ENCODE measurements at regions not wholly inside any gene's neighbourhood (a gene's known extent, or its start where the extent isn't known, plus 50 kb on each side); places are given as distances from the start of the nearest gene placed in this dataset.

DNA sequence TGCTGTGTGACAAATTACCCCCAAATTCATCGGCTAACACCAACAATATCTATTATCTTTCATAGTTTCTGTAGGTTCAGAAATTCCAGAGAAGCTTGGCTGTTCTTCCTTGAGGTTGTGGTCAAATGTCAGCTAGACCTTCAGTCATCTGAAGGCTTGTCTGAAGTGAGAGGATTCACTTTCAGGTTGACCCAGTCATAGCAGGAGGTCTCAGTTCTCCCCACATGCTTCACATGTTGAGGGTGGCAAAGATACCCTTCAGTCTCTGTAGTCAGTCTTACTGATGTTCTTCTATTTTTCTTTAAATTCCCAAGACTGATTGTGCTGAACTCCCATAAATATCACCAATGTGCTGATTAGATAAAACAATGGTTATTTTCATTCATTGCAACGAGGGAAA, 1692.0 kb downstream of the REEP3 start:
- intact Hi-C loops (cut with micrococcal nuclease) = no loop called here
- H3K9ac ChIP-seq (ENCODE audit: low read length) = no peak overlapping the region
- H3K9me3 ChIP-seq (ENCODE audit: control extremely low read depth in 1 of 3, control insufficient read depth in 2 of 3, insufficient read depth in 1 of 3, low read length in 2 of 3) = no peaks in the 10 kb centered on the region
- no peaks in the 10 kb centered on the region for H3K27me3 ChIP-seq (replicated peaks in 1 of 4; ENCODE audit: control extremely low read depth in 1 of 4, control insufficient read depth in 3 of 4, insufficient read depth in 4 of 4, low read length in 3 of 4)
- H3K9me3 Mint-ChIP-seq (ENCODE audit: insufficient read depth) = peaks cover 2% of the 10 kb centered on the region
- TF ChIP-seq, protein P1, sequence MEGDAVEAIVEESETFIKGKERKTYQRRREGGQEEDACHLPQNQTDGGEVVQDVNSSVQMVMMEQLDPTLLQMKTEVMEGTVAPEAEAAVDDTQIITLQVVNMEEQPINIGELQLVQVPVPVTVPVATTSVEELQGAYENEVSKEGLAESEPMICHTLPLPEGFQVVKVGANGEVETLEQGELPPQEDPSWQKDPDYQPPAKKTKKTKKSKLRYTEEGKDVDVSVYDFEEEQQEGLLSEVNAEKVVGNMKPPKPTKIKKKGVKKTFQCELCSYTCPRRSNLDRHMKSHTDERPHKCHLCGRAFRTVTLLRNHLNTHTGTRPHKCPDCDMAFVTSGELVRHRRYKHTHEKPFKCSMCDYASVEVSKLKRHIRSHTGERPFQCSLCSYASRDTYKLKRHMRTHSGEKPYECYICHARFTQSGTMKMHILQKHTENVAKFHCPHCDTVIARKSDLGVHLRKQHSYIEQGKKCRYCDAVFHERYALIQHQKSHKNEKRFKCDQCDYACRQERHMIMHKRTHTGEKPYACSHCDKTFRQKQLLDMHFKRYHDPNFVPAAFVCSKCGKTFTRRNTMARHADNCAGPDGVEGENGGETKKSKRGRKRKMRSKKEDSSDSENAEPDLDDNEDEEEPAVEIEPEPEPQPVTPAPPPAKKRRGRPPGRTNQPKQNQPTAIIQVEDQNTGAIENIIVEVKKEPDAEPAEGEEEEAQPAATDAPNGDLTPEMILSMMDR (IDR thresholded peaks at IDR 0.05) = no peak
- no peak for TF ChIP-seq EZH2 (IDR thresholded peaks at IDR 0.05; ENCODE audit: borderline replicate concordance, insufficient read depth, low read depth, low read length, poor library complexity, severe bottlenecking)
- no peak overlapping the region for H3K4me3 Mint-ChIP-seq
- H3K4me1 Mint-ChIP-seq = no peaks in the 10 kb centered on the region
- H3K36me3 ChIP-seq (replicated peaks in 1 of 2; ENCODE audit: control extremely low read depth in 1 of 2, control insufficient read depth in 1 of 2, extremely low read depth in 1 of 2, insufficient read depth in 2 of 2, low read length in 1 of 2) = no peaks in the 10 kb centered on the region
- ATAC-seq (ENCODE audit: low read depth) (no peak), DNase-seq (no peak)
- no peak overlapping the region for H3K27ac Mint-ChIP-seq
- ChIA-PET POLR2A (no interaction called here), CTCF (interaction anchor here (0.6 kb wide), 1 partner anchor 19 kb away, joined by 3 read pairs; no protein-coding TSS in a partner anchor)
- H2AFZ ChIP-seq (ENCODE audit: insufficient read depth, low read depth, low read length, poor library complexity, severe bottlenecking) = no peak overlapping the region
- H3K79me2 ChIP-seq (ENCODE audit: control insufficient read depth, insufficient read depth, low read length) = no peaks in the 10 kb centered on the region
- no peaks in the 10 kb centered on the region for H4K20me1 ChIP-seq (ENCODE audit: control insufficient read depth, insufficient read depth, low read length, poor library complexity, severe bottlenecking)
- H3K27me3 Mint-ChIP-seq = no peaks in the 10 kb centered on the region
- H3K4me2 ChIP-seq (replicated peaks; ENCODE audit: low read depth, low read length, poor library complexity, severe bottlenecking) = no peak overlapping the region
- no peaks in the 10 kb centered on the region for H3K4me1 ChIP-seq (ENCODE audit: control insufficient read depth in 2 of 2, insufficient read depth in 2 of 2, low read length in 2 of 2)
- WGBS (ENCODE audit: insufficient coverage) = 71% methylated on average over 1 of the region's 2 CpGs
- no peak overlapping the region for H3K4me3 ChIP-seq (ENCODE audit: control extremely low read depth in 1 of 5, extremely low read depth in 1 of 5, insufficient read depth in 1 of 5, low read depth in 2 of 5, low read length in 4 of 5)
- no peak overlapping the region for H3K27ac ChIP-seq (ENCODE audit: low read length in 2 of 2)

DNA sequence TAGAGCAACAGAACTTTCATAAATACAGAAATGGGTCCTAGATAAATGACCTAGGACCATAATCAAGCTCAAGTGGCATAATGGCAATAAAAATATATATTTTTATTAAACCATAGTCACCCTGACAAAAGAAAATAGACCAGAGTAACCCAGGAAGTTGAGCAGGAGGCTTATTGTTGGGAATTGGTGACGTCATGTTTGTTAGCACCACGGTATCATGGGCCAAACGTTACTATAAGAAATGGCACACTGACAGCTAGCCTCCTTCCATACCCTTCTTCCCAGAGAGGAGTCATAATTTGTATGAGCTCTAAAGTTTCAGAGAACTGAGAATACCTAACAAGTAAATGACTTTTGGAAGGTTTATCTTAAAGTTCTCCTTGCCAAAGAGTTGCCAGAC, 1698.2 kb downstream of the REEP3 start:
- H3K4me3 ChIP-seq (ENCODE audit: control extremely low read depth in 1 of 5, extremely low read depth in 1 of 5, insufficient read depth in 1 of 5, low read depth in 2 of 5, low read length in 4 of 5) = no peak overlapping the region
- no peak overlapping the region for H3K27ac ChIP-seq (ENCODE audit: low read length in 2 of 2)
- WGBS (ENCODE audit: insufficient coverage) = no CpG with 5 or more reads among the region's 3 CpGs
- no peak for DNase-seq
- H3K36me3 ChIP-seq (replicated peaks in 1 of 2; ENCODE audit: control extremely low read depth in 1 of 2, control insufficient read depth in 1 of 2, extremely low read depth in 1 of 2, insufficient read depth in 2 of 2, low read length in 1 of 2) = no peaks in the 10 kb centered on the region
- no peaks in the 10 kb centered on the region for H3K79me2 ChIP-seq (ENCODE audit: control insufficient read depth, insufficient read depth, low read length)
- H3K4me1 Mint-ChIP-seq = no peaks in the 10 kb centered on the region
- no peaks in the 10 kb centered on the region for H3K27me3 Mint-ChIP-seq
- no peaks in the 10 kb centered on the region for H3K27me3 ChIP-seq (replicated peaks in 1 of 4; ENCODE audit: control extremely low read depth in 1 of 4, control insufficient read depth in 3 of 4, insufficient read depth in 4 of 4, low read length in 3 of 4)
- H4K20me1 ChIP-seq (ENCODE audit: control insufficient read depth, insufficient read depth, low read length, poor library complexity, severe bottlenecking) = no peaks in the 10 kb centered on the region
- CTCF ChIA-PET = interaction anchor here (0.7 kb wide), 1 partner anchor 10 kb away, joined by 3 read pairs; no protein-coding TSS in a partner anchor
- H3K9ac ChIP-seq (ENCODE audit: low read length) = no peak overlapping the region
- no peaks in the 10 kb centered on the region for H3K9me3 ChIP-seq (ENCODE audit: control extremely low read depth in 1 of 3, control insufficient read depth in 2 of 3, insufficient read depth in 1 of 3, low read length in 2 of 3)
- H3K4me3 Mint-ChIP-seq = no peak overlapping the region
- no peaks in the 10 kb centered on the region for H3K9me3 Mint-ChIP-seq (ENCODE audit: insufficient read depth)
- no peak for ATAC-seq (ENCODE audit: low read depth)
- no peaks in the 10 kb centered on the region for H3K4me1 ChIP-seq (ENCODE audit: control insufficient read depth in 2 of 2, insufficient read depth in 2 of 2, low read length in 2 of 2)
- intact Hi-C loops (cut with micrococcal nuclease) = no loop called here
- POLR2A ChIA-PET = no interaction called here
- H3K4me2 ChIP-seq (replicated peaks; ENCODE audit: low read depth, low read length, poor library complexity, severe bottlenecking) = no peak overlapping the region
- no peak overlapping the region for H2AFZ ChIP-seq (ENCODE audit: insufficient read depth, low read depth, low read length, poor library complexity, severe bottlenecking)
- no peak overlapping the region for H3K27ac Mint-ChIP-seq
- TF ChIP-seq, protein P1 (IDR thresholded peaks at IDR 0.05) = no peak
- no peak for TF ChIP-seq EZH2 (IDR thresholded peaks at IDR 0.05; ENCODE audit: borderline replicate concordance, insufficient read depth, low read depth, low read length, poor library complexity, severe bottlenecking)

All from B cell (primary cell).